ENCODE measurements at regions not wholly inside any gene's neighbourhood (a gene's known extent, or its start where the extent isn't known, plus 50 kb on each side); places are given as distances from the start of the nearest gene placed in this dataset.

GRCh38 chr4:11196927-11197522 lies 231.7 kb downstream of the HS3ST1 start:
- Histone ChIP-seq H3K4me1 (ENCODE audit: control insufficient read depth in 1 of 2, insufficient read depth in 2 of 2, low read length in 2 of 2) (peaks cover 8% of the 10 kb centered on the region in 2 experiments), H3K9ac (ENCODE audit: low read length) (no peak overlapping the region), H3K4me2 (ENCODE audit: low read length) (no peak overlapping the region), H3K14ac (ENCODE audit: low read length) (no peak overlapping the region), H3K18ac (ENCODE audit: low read length) (no peak overlapping the region), H3K4ac (ENCODE audit: low read depth, low read length) (no peak overlapping the region), H3K27me3 (ENCODE audit: insufficient read depth, low read length) (no peaks in the 10 kb centered on the region), H3K9me3 (ENCODE audit: insufficient read depth, low read depth, low read length) (no peaks in the 10 kb centered on the region), H4K8ac (ENCODE audit: low read depth, low read length) (no peak overlapping the region), H3K4me3 (ENCODE audit: low read depth, low read length) (no peak overlapping the region), H2AK5ac (ENCODE audit: low read length) (no peak overlapping the region), H4K12ac (ENCODE audit: low read depth, low read length) (no peak overlapping the region), H2BK12ac (ENCODE audit: low read length) (no peak overlapping the region), H3K36me3 (ENCODE audit: control insufficient read depth in 1 of 2, insufficient read depth in 2 of 2, low read length in 2 of 2) (no peaks in the 10 kb centered on the region), H3K27ac (ENCODE audit: low read depth, low read length) (peak overlapping the region; percentile 43), H2BK120ac (ENCODE audit: insufficient read depth, low read length, poor library complexity) (no peak overlapping the region), H3K23ac (ENCODE audit: low read length) (no peak overlapping the region), H4K91ac (ENCODE audit: low read depth, low read length) (no peak overlapping the region), H3K79me2 (ENCODE audit: control insufficient read depth, insufficient read depth, low read length, poor library complexity) (peaks cover 1% of the 10 kb centered on the region), H2AFZ (ENCODE audit: insufficient read depth, low read length, poor library complexity) (no peak overlapping the region), H3K79me1 (ENCODE audit: low read length) (peaks cover 18% of the 10 kb centered on the region), H2BK5ac (ENCODE audit: low read depth, low read length, poor library complexity) (no peak overlapping the region)
- DNase-seq: peak in 1 of 2 donors; percentile 39
- no CpG with 5 or more reads among the region's 4 CpGs for WGBS (ENCODE audit: extremely low coverage, insufficient coverage, insufficient read length)

DNA sequence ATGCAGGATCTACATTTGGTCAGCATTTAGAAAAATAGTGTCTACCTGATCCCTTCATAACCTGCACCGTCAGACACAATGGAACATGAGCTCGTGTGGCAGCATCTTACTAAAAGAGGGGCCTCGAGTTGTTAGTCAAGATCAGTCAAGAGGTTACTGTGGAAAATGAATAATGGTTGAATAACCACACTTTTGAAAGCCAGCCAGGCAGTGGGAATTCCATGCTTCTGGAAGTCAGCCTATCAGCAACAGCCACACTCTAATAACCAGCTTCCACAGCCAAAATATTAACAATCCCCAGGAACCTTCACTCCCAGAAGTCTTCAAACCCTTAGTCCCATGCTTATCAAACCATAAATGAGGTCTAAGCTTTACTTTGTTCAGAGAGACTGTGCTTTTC lies 234.3 kb downstream of the HS3ST1 start:
- Histone ChIP-seq H3K79me2 (ENCODE audit: control insufficient read depth, insufficient read depth, low read length, poor library complexity) (peaks cover 1% of the 10 kb centered on the region), H3K4ac (ENCODE audit: low read depth, low read length) (no peak overlapping the region), H3K4me3 (ENCODE audit: low read depth, low read length) (no peak overlapping the region), H3K9me3 (ENCODE audit: insufficient read depth, low read depth, low read length) (no peaks in the 10 kb centered on the region), H2BK5ac (ENCODE audit: low read depth, low read length, poor library complexity) (no peak overlapping the region), H3K36me3 (ENCODE audit: control insufficient read depth in 1 of 2, insufficient read depth in 2 of 2, low read length in 2 of 2) (no peaks in the 10 kb centered on the region), H2BK12ac (ENCODE audit: low read length) (no peak overlapping the region), H2BK120ac (ENCODE audit: insufficient read depth, low read length, poor library complexity) (no peak overlapping the region), H4K12ac (ENCODE audit: low read depth, low read length) (no peak overlapping the region), H3K4me2 (ENCODE audit: low read length) (no peak overlapping the region), H4K91ac (ENCODE audit: low read depth, low read length) (no peak overlapping the region), H3K4me1 (ENCODE audit: control insufficient read depth in 1 of 2, insufficient read depth in 2 of 2, low read length in 2 of 2) (peaks cover 8% of the 10 kb centered on the region in 2 experiments), H3K18ac (ENCODE audit: low read length) (no peak overlapping the region), H3K14ac (ENCODE audit: low read length) (no peak overlapping the region), H3K23ac (ENCODE audit: low read length) (no peak overlapping the region), H3K79me1 (ENCODE audit: low read length) (peaks cover 18% of the 10 kb centered on the region), H3K27ac (ENCODE audit: low read depth, low read length) (no peak overlapping the region), H2AK5ac (ENCODE audit: low read length) (no peak overlapping the region), H2AFZ (ENCODE audit: insufficient read depth, low read length, poor library complexity) (no peak overlapping the region), H3K9ac (ENCODE audit: low read length) (no peak overlapping the region), H3K27me3 (ENCODE audit: insufficient read depth, low read length) (no peaks in the 10 kb centered on the region), H4K8ac (ENCODE audit: low read depth, low read length) (peak overlapping the region; percentile 16)
- no peak for DNase-seq
- WGBS (ENCODE audit: extremely low coverage, insufficient coverage, insufficient read length): no CpG with 5 or more reads among the region's 3 CpGs

DNA sequence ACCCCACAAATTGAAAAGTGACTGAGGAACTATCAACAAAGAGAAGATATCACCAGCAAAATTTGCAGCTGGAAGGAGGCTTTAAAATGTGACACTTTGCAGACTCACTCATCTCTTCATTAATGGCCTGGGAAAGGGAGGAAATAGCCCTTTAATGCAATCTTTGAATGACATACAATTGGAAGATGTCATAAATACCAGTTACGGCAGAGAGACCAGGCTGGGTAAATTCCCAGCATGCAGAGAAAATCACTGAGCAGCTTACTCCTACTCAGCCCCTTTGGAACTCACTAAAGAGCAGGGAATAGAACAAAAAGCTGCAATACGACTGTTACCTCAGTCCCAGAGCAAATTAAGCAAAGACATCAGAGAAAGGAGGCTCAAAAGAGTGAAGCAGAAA lies 238.9 kb downstream of the HS3ST1 start:
- no peak overlapping the region for H3K4me2 ChIP-seq (ENCODE audit: low read length)
- no CpG with 5 or more reads among the region's 2 CpGs for WGBS (ENCODE audit: extremely low coverage, insufficient coverage, insufficient read length)
- no peak overlapping the region for H2BK5ac ChIP-seq (ENCODE audit: low read depth, low read length, poor library complexity)
- H2AK5ac ChIP-seq (ENCODE audit: low read length): no peak overlapping the region
- no peak overlapping the region for H2AFZ ChIP-seq (ENCODE audit: insufficient read depth, low read length, poor library complexity)
- no peak overlapping the region for H2BK120ac ChIP-seq (ENCODE audit: insufficient read depth, low read length, poor library complexity)
- no peak overlapping the region for H3K14ac ChIP-seq (ENCODE audit: low read length)
- H2BK12ac ChIP-seq (ENCODE audit: low read length): no peak overlapping the region
- H3K79me1 ChIP-seq (ENCODE audit: low read length): peaks cover 3% of the 10 kb centered on the region
- H3K27ac ChIP-seq (ENCODE audit: low read depth, low read length): peak overlapping the region; percentile 12
- H3K79me2 ChIP-seq (ENCODE audit: control insufficient read depth, insufficient read depth, low read length, poor library complexity): no peaks in the 10 kb centered on the region
- H3K9me3 ChIP-seq (ENCODE audit: insufficient read depth, low read depth, low read length): no peaks in the 10 kb centered on the region
- H3K36me3 ChIP-seq (ENCODE audit: control insufficient read depth in 1 of 2, insufficient read depth in 2 of 2, low read length in 2 of 2): no peaks in the 10 kb centered on the region
- H3K4me3 ChIP-seq (ENCODE audit: low read depth, low read length): no peak overlapping the region
- DNase-seq: peak; percentile 10 to 43
- H3K4ac ChIP-seq (ENCODE audit: low read depth, low read length): no peak overlapping the region
- H3K18ac ChIP-seq (ENCODE audit: low read length): no peak overlapping the region
- no peaks in the 10 kb centered on the region for H3K4me1 ChIP-seq (ENCODE audit: control insufficient read depth in 1 of 2, insufficient read depth in 2 of 2, low read length in 2 of 2)
- no peak overlapping the region for H4K8ac ChIP-seq (ENCODE audit: low read depth, low read length)
- H4K91ac ChIP-seq (ENCODE audit: low read depth, low read length): no peak overlapping the region
- no peaks in the 10 kb centered on the region for H3K27me3 ChIP-seq (ENCODE audit: insufficient read depth, low read length)
- H3K23ac ChIP-seq (ENCODE audit: low read length): no peak overlapping the region
- H3K9ac ChIP-seq (ENCODE audit: low read length): no peak overlapping the region
- no peak overlapping the region for H4K12ac ChIP-seq (ENCODE audit: low read depth, low read length)

GRCh38 chr4:11183356-11183740 lies 245.3 kb downstream of the HS3ST1 start:
- no peak for DNase-seq
- H3K4me3 ChIP-seq (ENCODE audit: low read depth, low read length): no peak overlapping the region
- H4K8ac ChIP-seq (ENCODE audit: low read depth, low read length): no peak overlapping the region
- no peaks in the 10 kb centered on the region for H3K79me1 ChIP-seq (ENCODE audit: low read length)
- no peak overlapping the region for H3K18ac ChIP-seq (ENCODE audit: low read length)
- no peak overlapping the region for H3K14ac ChIP-seq (ENCODE audit: low read length)
- no peak overlapping the region for H2BK5ac ChIP-seq (ENCODE audit: low read depth, low read length, poor library complexity)
- H3K4me1 ChIP-seq (ENCODE audit: control insufficient read depth in 1 of 2, insufficient read depth in 2 of 2, low read length in 2 of 2): no peaks in the 10 kb centered on the region
- H3K27me3 ChIP-seq (ENCODE audit: insufficient read depth, low read length): no peaks in the 10 kb centered on the region
- H3K23ac ChIP-seq (ENCODE audit: low read length): no peak overlapping the region
- H3K79me2 ChIP-seq (ENCODE audit: control insufficient read depth, insufficient read depth, low read length, poor library complexity): no peaks in the 10 kb centered on the region
- no peak overlapping the region for H2AFZ ChIP-seq (ENCODE audit: insufficient read depth, low read length, poor library complexity)
- H3K9ac ChIP-seq (ENCODE audit: low read length): no peak overlapping the region
- H2BK12ac ChIP-seq (ENCODE audit: low read length): no peak overlapping the region
- no peak overlapping the region for H4K12ac ChIP-seq (ENCODE audit: low read depth, low read length)
- no CpG with 5 or more reads among the region's 2 CpGs for WGBS (ENCODE audit: extremely low coverage, insufficient coverage, insufficient read length)
- no peak overlapping the region for H4K91ac ChIP-seq (ENCODE audit: low read depth, low read length)
- H2BK120ac ChIP-seq (ENCODE audit: insufficient read depth, low read length, poor library complexity): no peak overlapping the region
- no peaks in the 10 kb centered on the region for H3K9me3 ChIP-seq (ENCODE audit: insufficient read depth, low read depth, low read length)
- H3K4ac ChIP-seq (ENCODE audit: low read depth, low read length): no peak overlapping the region
- no peak overlapping the region for H3K4me2 ChIP-seq (ENCODE audit: low read length)
- no peak overlapping the region for H3K27ac ChIP-seq (ENCODE audit: low read depth, low read length)
- no peaks in the 10 kb centered on the region for H3K36me3 ChIP-seq (ENCODE audit: control insufficient read depth in 1 of 2, insufficient read depth in 2 of 2, low read length in 2 of 2)
- H2AK5ac ChIP-seq (ENCODE audit: low read length): no peak overlapping the region
